DND-41 (cell line): ENCODE measurements at regions not wholly inside any gene's neighbourhood (a gene's known extent, or its start where the extent isn't known, plus 50 kb on each side); places are given as distances from the start of the nearest gene placed in this dataset.

Experiments used
- EZH2 ChIP-seq: IDR thresholded peaks from 3 replicates; pipeline ENCODE4 v1.6.1; 2012; ENCODE audit warnings: borderline replicate concordance, low read depth, mild to moderate bottlenecking, moderate library complexity, low read length, inconsistent platforms; ENCODE audit not compliant: severe bottlenecking
- TF ChIP-seq, protein P1 (sequence below): IDR thresholded peaks from 2 replicates; pipeline ENCODE4 v1.5.1; 2012; ENCODE audit warnings: borderline replicate concordance, low read length, moderate library complexity, mild to moderate bottlenecking; ENCODE audit not compliant: poor library complexity, severe bottlenecking; ENCODE audit errors: extremely low read depth

DNA sequence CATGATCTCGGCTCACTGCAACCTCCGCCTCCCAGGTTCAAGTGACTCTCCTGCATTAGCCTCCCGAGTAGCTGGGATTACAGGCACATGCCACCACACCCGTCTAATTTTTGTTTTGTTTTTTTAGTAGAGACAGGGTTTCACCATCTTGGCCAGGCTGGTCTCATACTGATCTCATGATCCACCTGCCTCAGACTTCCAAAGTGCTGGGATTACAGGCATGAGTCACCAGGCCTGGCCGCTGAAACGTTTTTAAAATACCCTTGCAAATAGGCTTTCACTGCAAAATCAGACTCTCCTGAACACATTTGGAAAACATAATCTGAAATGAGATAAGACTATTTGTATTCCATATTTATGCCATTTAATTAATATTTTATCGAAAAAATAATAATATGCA lies 826.1 kb upstream of the CNTN5 start:
- no peak for TF ChIP-seq EZH2
- TF ChIP-seq, protein P1, sequence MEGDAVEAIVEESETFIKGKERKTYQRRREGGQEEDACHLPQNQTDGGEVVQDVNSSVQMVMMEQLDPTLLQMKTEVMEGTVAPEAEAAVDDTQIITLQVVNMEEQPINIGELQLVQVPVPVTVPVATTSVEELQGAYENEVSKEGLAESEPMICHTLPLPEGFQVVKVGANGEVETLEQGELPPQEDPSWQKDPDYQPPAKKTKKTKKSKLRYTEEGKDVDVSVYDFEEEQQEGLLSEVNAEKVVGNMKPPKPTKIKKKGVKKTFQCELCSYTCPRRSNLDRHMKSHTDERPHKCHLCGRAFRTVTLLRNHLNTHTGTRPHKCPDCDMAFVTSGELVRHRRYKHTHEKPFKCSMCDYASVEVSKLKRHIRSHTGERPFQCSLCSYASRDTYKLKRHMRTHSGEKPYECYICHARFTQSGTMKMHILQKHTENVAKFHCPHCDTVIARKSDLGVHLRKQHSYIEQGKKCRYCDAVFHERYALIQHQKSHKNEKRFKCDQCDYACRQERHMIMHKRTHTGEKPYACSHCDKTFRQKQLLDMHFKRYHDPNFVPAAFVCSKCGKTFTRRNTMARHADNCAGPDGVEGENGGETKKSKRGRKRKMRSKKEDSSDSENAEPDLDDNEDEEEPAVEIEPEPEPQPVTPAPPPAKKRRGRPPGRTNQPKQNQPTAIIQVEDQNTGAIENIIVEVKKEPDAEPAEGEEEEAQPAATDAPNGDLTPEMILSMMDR: no peak
